Activated T-cell treated with anti-CD3 and anti-CD28 coated beads, Interleukin-2, amount 50 U/mL, for 48 hours (primary cell): ENCODE measurements at regions not wholly inside any gene's neighbourhood (a gene's known extent, or its start where the extent isn't known, plus 50 kb on each side); places are given as distances from the start of the nearest gene placed in this dataset.

Experiments used
- DNase-seq, 2 experiments: peaks; one replicate each; pipeline ENCODE4 v3.0.0-alpha.2; 2020

DNA sequence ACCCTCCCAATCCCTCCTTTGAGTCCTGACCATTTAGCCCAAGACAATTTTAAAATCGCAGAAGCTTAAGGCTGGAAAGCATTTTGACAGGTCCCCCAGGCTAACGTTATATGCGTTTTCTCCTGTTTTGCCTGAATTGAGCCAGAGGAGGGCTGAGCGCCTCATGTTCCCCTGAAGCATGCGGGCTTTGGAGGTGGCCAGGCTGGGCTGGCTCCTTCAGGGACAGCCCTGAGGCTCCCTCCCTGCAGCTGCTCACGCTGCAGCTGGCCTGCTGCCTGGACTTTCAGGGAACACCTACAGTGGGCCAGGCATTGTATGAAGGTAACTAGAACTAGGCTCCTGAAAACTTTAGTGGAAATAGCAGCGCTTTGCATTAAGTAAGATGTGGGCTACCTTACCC is 179.2 kb downstream of the ACKR3 start:
- DNase-seq = no peak

DNA sequence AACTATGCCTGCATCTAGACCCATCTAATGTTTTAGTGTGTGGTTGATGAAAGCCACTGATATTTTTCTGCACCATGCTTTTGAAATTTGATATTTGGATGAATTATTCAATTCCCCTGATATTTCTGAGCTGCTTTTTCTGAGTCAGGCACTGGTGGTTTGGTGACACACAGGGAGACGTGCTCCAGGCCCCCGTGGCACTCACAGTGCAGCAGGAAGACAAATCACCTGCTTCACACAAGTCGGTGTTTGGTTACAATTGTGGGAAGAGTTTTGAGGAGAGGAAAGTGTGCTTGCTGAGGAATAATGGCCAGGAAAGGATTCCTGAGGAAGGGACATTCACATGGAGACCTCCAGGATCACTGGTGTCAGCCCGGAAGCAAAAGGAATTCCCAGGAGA is 179.7 kb downstream of the ACKR3 start:
- no peak for DNase-seq

DNA sequence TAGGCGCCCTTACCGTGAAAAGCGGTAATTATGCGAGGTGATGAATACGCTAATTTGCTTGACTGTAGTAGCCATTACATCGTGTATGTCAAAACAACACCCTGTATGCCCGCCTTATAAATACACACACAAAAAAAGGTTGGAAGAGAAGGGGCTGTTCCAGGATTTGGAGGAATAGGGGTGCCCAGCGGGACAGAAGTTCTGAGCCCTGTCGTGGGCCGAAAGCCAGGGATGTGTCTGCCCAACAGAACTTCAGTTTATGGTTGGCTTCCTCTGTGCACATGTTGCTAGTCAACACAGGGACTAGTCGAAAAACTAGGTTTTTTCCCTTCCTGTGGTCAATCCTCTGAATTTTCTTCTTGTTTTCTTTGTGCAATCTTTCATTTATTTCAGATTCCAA is 182.5 kb downstream of the ACKR3 start:
- no peak for DNase-seq

- no peak for DNase-seq
Observed at GRCh38 chr2:236753606-236754270, 184.1 kb downstream of the ACKR3 start.

DNA sequence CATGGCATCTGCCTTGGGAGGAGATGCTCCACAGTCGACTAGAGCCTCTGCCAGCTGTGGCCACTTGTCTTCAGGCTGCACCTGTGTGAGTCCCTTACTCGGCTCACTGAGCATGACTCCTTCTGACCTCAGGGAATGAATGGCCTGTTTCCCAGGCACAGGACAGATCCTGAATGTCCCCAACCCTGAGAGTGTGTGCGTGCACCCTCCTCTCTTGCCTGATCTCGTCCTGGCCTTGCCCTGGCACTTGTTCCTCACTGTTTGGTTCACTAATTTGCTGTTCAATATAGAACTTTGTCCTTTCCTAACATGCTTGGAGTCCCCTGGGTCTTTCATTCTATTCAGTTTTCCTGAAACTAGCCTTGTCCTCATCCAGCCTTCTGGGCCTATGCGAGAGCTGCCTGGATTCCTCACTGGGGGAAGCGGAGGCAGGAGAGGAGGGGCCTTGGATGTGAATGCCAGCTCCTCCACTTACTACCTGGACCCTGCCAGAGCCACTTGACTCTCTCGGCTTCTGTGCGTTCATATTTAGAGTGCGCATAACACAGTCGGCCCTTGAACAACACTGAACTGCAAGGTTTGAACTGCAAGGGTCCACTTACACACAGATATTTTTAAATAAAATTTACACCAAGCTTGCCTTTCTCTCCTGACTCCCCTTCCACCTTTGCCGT is 184.8 kb downstream of the ACKR3 start:
- no peak for DNase-seq

- DNase-seq = no peak
Observed at GRCh38 chr2:236755278-236755840, 185.7 kb downstream of the ACKR3 start.

DNA sequence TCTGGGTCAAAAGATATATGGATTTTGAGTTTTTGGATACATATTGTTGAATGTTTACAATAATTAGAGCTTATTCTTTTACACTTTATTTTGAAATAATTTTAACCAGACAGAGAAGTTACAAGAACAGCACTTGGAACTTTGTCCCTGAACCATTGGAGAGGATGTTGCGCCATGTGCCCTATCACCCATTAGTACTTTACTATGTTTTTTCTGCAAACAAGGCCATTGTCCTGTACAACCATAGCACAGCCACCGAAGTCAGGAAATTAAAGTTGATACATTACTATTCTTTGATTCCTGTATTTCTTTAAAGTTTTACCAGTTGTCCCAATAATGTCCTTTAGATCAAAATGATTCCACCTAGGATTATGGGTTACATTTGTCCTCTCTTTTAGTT is 188.8 kb downstream of the ACKR3 start:
- DNase-seq = no peak

- no peak for DNase-seq
Observed at GRCh38 chr2:236760246-236760645, 190.6 kb downstream of the ACKR3 start.

DNA sequence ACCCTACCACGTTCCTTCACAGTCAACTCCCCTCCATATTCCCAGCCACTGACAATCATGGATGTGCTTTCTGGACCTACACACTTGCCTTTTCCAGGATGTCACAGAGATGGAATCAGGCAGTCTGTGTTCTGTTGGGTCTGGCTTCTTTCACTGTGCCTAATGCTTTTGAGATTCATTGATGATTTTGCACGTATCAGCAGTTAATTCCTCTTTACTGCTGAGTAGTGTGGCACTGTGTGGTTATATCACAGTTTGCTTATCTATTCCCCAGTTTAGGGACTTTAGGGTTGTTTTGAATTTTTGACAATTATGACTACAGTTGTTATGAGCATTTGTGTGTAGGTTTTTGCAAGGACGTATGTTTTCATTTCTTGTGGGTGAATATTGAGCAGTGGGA is 191.7 kb downstream of the ACKR3 start:
- no peak for DNase-seq

- DNase-seq = no peak
Observed at GRCh38 chr2:236762628-236763027, 193.0 kb downstream of the ACKR3 start.

DNA sequence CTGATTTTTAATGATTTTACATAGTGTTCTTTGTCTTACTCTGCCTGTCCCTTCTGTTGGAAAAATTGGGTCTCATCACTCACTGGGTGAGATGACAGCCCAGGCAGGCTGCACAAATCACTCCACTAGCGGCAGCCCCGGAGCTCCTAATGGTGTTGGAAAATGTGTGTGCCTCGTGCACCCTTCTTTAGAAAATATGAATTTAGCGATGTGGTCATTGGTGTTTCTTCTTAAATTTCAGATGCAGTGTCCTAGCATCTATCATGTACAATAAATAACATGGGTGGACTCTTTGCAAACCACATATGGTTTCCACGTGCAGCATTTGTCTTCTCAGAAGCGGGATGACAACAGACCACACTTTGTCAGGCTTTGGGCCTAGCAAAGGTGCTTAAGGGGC is 194.2 kb downstream of the ACKR3 start:
- no peak for DNase-seq

DNA sequence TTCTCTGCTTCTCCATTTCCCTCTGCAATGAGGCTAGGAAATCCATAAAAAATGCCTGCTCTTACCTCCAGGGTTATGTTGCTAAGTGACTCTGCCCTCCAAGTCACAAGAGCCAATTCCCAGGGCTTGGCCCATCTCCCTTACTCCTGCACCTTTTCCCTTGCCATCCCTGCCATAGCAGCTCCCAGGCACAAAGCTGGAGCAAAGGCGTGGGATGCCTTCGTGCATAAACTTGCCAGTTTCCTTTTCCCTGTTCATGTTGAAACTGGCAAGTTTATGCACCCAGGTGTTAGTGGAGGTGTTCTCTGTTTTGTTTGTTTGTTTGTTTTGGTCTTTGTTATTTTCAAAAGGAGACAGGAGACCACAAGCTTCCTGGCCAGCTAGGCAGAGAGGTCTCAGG is 195.1 kb downstream of the ACKR3 start:
- DNase-seq = no peak

- DNase-seq = no peak
Observed at GRCh38 chr2:236765478-236765877, 195.9 kb downstream of the ACKR3 start.

DNA sequence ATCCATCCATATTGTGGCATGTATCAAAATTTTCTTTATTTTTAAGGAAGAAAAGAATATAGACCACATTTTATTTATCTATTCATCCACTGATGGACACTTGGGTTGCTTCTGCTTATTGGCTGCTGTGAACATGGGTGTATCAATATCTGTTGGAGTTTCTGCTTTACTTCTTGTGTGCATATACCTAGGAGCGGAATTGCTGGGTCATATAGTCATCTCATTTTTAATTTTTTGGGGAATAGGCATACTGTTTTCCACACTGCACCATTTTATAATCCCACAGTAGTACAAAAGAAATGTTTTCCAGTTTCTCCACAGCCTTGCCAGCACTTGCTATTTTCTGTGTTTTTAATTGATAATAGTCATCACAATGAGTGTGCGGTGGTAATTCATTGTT is 197.2 kb downstream of the ACKR3 start:
- DNase-seq = no peak

DNA sequence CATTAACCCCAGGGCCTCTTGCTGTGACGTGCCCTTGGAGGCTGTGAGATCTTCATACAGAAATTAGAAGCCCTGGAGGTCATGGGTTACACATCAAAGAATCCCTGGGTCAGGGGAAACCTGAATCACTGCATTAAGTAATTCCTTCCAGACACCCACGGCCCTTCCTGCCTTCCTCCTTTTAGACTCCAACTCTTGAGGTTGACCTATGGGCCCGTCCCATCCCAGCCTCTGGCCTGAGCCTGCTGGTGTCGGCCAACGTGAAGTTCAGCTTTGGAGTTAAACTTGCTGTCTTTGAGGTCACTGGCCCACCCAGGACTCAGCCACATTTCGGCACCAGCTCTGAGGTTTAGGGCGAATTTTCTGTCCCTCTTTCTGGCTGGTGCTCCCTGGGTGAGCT is 198.3 kb downstream of the ACKR3 start:
- no peak for DNase-seq

DNA sequence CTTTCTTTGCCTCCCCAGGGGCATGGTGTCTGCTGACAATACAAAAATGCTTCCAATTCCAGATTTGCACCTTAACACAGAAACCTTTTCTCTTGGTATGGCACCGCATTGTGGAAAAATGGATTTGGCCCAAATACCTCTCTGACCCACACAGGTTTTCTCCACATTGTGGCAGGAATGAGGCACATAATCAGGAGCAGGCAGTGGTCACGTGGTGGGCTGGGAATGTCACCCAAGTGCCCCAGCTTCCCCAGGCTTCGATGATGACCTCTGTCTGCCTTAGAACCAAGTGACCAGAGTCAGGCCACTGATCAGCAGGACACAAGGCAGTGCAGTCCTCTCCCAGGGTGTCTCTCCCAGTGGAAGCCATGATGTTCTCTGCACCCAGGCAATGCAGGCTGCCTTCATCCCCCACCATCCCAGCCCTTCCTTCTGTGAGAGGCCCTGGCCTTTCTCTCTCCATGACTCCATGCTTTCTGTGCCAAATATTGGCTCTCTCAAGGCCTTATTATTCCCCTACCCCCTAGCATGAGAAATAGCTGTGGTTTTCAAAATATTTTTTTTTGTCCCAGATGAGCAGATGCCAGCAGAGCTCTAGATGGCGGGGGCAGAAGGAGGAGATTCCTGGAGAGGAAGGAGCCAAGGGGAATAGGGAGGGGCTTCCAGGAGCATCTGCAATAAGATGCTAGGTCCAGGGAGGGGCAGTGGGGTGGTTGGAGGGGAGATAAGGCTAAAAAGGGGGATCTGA is 198.9 kb downstream of the ACKR3 start:
- DNase-seq = no peak

DNA sequence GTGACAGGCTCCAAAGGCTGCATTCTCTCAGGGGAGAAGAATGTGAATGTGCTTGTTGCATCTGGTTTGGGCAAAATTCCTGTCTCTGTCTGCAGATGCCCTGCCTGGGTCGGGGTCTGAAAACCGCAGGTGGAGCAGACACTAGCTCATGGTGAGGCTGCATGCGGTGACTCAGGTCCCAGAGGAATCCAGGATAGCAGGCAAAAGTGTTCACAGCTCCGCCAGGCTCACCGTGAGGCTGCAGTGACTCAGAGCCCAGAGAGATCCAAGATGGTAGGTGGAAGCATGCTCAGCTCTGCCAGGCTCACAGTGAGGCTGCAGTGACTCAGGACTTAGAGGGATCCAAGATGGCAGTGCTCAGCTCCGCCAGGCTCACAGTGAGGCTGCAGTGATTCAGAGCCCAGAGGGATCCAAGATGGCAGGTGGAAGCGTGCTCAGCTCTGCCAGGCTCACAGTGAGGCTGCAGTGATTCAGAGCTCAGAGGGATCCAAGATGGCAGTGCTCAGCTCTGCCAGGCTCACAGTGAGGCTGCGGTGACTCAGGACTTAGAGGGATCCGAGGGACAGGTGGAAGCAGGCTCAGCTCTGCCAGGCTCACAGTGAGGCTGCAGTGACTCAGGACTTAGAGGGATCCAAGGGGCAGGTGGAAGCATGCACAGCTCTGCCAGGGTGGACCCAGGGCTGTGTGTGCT is 200.5 kb downstream of the ACKR3 start:
- DNase-seq = no peak

DNA sequence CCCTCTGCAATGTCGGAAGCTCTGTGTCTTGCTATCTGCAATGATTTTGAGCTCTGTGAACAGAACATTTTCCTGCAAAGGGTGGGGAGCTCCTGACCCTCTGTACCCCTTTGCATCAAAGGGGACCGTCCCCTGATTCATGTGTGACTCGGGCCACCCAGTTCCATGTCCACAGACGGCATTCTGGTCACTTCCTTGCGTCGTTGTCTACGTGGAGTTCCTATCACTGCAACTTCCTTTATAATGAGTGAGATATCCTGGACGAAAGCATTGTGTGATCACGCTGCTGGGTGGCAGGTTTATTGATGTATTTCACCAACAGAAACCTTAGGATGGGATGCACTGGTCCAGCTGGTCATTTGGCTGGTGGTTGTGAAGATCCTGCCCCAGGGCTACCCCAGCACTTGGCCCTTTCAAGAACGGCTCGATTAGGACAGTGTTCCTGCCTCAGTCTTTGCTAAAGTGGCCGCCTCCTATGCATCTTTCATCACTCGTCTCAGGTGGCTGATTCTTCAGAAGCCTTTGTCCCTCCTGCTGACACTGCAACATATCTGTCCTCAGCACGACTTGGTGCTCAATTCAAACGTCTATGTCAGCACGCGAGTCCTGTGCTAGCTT is 202.7 kb downstream of the ACKR3 start:
- DNase-seq = no peak

DNA sequence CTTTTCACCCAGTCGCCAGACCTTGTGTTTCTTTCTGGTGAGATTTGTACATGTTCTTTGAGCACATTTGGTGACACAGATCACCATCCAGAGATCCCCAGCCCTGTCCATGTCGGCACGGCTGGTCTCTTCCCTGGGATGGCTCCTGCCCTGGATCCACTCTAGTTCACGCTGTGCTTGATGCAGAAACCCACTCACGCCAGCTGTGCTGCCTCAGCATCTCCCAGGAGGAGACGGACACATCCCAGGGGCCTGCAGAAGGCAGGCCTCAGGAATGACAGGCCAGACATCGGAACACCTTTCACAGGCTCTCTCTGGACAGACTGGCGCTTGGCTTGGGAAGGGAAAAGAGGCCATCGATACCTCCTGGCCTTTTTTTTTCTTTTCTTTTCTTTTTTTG is 203.6 kb downstream of the ACKR3 start:
- no peak for DNase-seq

GRCh38 chr2:236774171-236774570 is 204.5 kb downstream of the ACKR3 start:
- no peak for DNase-seq

GRCh38 chr2:236775511-236775910 is 205.9 kb downstream of the ACKR3 start:
- DNase-seq = no peak

- DNase-seq = no peak
Observed at GRCh38 chr2:236776206-236776605, 206.6 kb downstream of the ACKR3 start.
